Kasumi-1 (cell line): ENCODE measurements at regions not wholly inside any gene's neighbourhood (a gene's known extent, or its start where the extent isn't known, plus 50 kb on each side); places are given as distances from the start of the nearest gene placed in this dataset.
A peak's percentile ranks its signal among the peaks of the same experiment; 100 is the strongest.

Experiments used
- DNase-seq, 2 experiments: peaks; one replicate each; lab custom pipeline; 2025; lab: John Stamatoyannopoulos, UW

GRCh38 chr21:34192646-34193285 is 119.4 kb downstream of the MRPS6 start:
- DNase-seq, result no peak

GRCh38 chr21:34195335-34195734 is 122.0 kb downstream of the MRPS6 start:
- DNase-seq, result no peak

GRCh38 chr21:34196996-34197395 is 123.6 kb downstream of the MRPS6 start:
- no peak for DNase-seq

DNA sequence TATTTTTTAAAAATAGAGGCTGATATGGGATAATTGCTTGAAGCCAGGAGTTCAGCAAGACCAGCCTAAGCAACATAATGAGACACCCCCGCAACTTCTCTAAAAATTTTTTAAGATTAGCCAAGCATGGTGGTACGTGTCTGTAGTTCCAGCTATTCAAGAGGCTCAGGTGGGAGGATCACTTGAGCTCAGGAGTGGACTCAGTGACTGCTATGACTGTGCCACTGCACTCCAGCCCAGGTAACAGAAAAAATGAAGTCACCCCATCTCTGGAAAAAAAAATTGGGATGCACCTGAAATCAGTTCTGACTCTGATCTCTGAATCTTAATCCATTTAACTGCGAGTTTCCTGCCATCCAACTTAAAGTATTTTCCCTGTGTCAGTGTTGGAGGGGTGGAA is 124.2 kb downstream of the MRPS6 start:
- DNase-seq, result no peak

GRCh38 chr21:34198231-34199120 is 125.1 kb downstream of the MRPS6 start:
- DNase-seq, result peak; percentile 5 to 18

- DNase-seq, result no peak
Measured at GRCh38 chr21:34199121-34199910, 125.9 kb downstream of the MRPS6 start.

DNA sequence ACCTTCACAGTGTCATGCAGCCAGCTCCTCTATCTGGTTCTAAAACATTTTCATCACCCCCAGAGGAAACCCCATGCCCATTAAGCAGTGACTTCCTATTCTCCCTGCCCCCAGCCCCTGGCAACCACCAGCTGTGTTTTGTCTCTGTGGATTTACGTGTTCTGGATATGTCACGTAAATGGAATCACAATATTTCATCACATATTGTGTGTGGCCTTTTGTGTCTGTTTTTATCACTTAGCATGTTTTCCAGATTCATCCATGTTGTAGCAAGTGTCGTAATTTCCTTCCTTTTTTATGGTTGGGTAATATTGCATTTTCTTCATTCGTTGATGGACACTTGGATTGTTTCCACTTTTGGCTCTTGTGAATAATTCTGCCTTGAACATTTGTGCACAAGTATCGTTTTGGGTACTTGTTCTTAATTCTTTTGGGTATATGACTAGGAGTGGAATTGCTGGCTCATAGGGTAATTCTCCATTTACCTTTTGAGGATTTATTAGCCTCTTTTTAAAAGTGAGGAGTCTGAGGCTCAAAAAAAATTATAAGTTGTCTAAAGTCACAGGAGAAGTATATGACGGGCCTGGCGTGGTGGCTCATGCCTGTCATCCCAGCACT is 127.0 kb downstream of the MRPS6 start:
- DNase-seq, result peak; percentile 59 to 72

DNA sequence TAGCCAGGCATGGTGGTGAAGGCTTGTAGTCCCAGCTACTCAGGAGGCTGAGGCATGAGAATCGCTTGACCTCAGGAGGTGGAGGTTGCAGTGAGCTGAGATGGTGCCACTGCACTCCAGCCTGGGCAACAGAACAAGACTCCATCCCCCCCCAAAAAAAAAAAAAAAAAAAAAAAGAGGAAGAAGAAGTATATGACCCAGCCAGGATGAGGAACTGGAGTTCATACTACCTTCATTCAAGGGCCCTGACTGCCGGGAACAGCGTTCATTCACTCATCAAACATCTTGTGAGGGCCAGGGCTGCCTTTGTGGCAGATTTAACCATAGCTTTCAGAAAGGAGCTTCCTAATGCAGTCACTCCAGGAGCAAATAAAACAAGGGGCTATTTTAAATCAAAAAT is 127.6 kb downstream of the MRPS6 start:
- peak; percentile 63 to 72 for DNase-seq

- DNase-seq, result no peak
Measured at GRCh38 chr21:34201481-34201858, 128.1 kb downstream of the MRPS6 start.

DNA sequence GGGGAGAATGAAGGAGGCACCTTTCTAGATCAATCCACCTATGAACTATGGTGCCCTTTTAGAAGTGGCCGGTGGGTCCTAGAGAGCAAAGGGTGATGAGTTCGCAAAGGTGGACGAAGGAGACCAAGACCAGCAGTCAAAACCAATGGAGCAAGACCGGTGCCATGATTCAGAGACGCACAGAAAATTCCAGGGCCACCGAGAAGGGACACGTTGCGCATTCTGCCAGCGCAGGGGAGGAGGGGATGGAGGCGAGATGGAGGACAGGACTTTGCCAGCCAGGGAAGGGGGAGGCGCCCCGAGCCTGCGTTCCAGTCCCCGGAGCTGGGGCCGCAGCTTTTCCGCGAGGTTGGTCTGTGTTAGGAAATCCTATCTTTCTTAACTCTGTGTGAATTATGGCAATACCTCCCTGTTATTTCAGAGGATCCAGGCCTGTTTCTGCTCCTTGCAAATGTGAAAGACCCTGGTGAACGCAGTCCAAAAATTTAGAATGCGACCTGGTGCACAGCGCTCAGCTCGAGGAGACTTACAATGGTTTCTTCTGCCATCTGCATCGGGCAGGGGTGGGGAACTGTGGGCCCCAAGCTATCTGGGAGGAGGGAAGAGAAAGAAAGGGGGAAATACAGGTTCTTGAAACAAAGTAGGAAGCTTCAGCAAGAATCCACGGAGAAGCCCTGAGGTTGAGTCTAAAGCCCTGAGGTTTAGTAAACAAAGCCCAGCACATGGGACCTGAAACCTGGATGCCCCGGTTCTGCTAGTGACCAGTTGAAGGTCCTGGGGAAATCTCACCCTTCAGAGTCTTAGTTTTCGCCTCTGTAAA is 129.4 kb downstream of the MRPS6 start:
- peak; percentile 34 for DNase-seq

GRCh38 chr21:34203851-34204420 is 130.6 kb downstream of the MRPS6 start:
- DNase-seq, result no peak

DNA sequence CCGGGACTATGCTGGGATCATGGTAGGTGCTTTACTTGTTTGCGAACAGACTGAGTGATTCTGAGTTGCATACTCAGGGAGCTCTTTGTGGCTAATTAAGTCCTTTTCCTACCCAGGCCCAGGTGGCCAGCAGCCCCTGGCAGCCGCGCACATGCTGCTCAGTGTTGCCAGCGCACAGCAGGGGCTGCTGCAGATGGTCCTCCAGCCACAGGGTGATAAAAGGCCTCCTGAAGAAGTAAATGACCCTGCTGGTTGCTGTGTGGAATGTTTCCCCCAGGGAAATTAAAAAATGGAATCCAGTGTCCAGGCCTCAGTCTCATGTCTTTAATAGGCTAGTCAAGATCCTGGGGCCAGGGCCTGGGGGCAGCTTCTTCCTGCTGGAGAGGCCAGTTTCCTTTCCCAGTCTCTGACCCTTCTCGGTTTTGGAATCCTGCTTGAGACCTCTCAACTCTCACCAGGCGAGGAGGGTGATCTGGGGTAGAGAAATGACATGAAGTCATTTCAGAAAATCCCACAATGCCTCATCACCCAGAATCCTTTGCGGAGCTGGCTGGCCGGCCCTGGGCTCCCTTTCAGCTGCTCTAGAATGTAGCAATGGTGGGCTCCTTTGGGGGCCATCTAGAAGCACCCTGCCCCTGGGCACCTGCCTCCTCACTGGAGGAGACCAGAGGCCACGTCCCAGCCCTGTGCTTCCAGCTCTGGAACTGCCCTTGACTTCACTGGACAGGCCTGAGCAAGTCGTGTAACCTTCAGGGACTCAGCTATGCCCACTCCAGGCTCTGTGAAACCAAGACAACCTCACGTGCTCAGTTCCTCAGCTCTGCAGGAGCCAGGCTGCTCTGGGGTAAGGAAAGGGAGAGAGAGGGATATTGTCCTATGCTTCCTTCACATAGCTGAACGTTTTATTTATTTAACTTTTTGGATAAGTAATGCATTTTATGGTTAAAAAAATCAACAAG is 131.4 kb downstream of the MRPS6 start:
- DNase-seq, result no peak

DNA sequence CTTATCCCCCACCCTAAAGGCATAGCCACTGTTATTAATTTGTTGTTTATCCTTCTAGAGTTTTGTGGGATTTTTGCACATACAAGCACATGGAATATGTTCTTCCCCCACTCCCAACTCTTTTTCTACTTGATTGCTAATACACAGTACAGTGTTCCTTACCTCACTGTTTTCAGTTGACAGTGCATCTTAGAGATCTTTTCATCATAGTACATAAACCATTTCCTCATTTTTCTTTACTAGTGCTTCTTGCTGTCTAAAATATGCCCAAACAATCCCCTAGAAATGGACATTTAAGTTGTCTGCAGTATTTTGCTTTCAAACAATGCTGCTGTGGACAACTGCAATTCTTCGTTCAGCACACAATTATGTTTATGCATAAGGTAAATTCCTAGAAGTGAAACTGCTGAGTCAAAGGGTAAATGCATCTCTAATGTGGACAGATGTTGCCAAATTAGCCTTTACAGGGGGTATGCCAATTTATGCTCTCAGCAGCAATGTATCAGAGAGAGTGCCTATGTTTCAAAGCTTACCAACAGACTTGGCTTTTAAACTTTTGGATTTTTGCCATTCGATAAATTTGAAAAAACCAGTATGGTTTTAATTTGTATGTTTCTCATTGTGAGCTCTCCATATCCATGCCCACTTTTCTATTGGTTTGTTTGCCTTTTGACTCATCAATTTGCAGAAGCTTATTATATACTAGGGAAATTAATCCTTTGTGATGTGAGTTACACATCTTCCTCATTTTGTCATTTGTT is 132.6 kb downstream of the MRPS6 start:
- DNase-seq, result no peak

- DNase-seq, result no peak
Measured at GRCh38 chr21:34213959-34214358, 140.6 kb downstream of the MRPS6 start.

- DNase-seq, result no peak
Measured at GRCh38 chr21:34215501-34215900, 142.1 kb downstream of the MRPS6 start.

DNA sequence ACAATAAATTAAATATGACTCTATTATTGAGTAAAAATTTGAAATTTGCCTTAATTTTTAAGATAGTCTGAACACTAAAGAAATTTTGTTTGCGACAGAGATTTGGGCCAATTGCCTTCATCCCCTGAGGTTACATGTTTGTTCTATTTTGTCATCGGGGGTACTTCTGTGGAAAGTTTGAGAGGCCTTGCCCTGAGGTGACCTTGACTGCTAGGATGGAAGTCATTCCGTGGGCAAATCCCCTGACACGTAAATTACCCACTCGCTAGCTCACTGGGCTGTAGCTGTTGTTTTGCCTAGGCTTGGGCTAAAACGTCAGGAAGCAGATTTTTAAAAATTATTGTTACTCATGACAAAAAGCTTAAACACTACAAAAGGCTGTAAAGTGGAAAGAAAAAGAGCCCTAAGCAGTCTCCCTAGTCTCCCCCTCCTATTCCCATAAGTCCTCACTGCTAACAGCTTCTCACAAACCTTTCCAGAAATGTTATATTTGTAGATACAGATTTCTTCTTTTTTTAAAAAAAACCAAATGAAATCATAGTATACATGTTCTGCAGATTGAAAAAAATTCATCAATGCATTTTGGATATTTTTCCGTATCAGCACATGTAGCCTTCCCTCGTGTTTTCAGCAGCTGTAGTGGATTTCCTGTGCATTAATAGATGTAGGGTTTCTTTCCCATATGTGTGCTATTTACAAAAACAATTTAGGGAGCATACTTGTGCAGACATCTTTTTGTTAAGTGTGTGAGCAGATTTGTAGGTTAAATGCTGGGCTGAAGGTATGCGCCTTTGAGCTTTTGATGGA is 142.7 kb downstream of the MRPS6 start:
- DNase-seq, result no peak

GRCh38 chr21:34216718-34217032 is 143.3 kb downstream of the MRPS6 start:
- DNase-seq, result no peak

GRCh38 chr21:34217263-34217662 is 143.9 kb downstream of the MRPS6 start:
- no peak for DNase-seq
